Neural cell (in vitro differentiated cells): ENCODE measurements at regions not wholly inside any gene's neighbourhood (a gene's known extent, or its start where the extent isn't known, plus 50 kb on each side); places are given as distances from the start of the nearest gene placed in this dataset.

Source experiments
- H2AFZ ChIP-seq: fragments of 200-600, 300-800 bp; sonication (generic), shearing (Covaris generic); 2 replicates; pipeline ENCODE4 v1.6.0; 2014; ENCODE audit warnings: low read depth, mild to moderate bottlenecking, antibody characterized with exemption, low read length, moderate library complexity
- H3F3A ChIP-seq: fragments of 200-600 bp; shearing (Covaris generic); 2 replicates; pipeline ENCODE4 v1.6.1; 2016; ENCODE audit warnings: mild to moderate bottlenecking, moderate library complexity, mixed read lengths, antibody characterized with exemption, low read length; ENCODE audit not compliant: insufficient read depth, poor library complexity, severe bottlenecking
- H3K27ac ChIP-seq: fragments of 200-600, 300-800 bp; sonication (generic), shearing (Covaris generic); 2 replicates; pipeline ENCODE4 v1.5.1; 2014; ENCODE audit warnings: mild to moderate bottlenecking, low read length, moderate library complexity
- H3K27me3 ChIP-seq: fragments of 300-800, 200-600 bp; sonication (generic), shearing (Covaris generic); 2 replicates; pipeline ENCODE4 v1.6.0; 2014; ENCODE audit warnings: mild to moderate bottlenecking, low read depth, low read length, moderate library complexity; ENCODE audit not compliant: insufficient read depth
- H3K36me3 ChIP-seq: fragments of 300-800, 200-600 bp; sonication (generic), shearing (Covaris generic); 2 replicates; pipeline ENCODE4 v1.5.1; 2014; ENCODE audit warnings: mild to moderate bottlenecking, antibody characterized with exemption, low read length, moderate library complexity; ENCODE audit not compliant: insufficient read depth
- H3K4me2 ChIP-seq: fragments of 300-800, 200-600 bp; sonication (generic), shearing (Covaris generic); 2 replicates; pipeline ENCODE4 v1.6.0; 2014; ENCODE audit warnings: mild to moderate bottlenecking, low read length
- H3K4me3 ChIP-seq: fragments of 300-800, 200-600 bp; sonication (generic), shearing (Covaris generic); 2 replicates; pipeline ENCODE4 v1.5.1; 2014; ENCODE audit warnings: mild to moderate bottlenecking, low read length, moderate library complexity
- H3K79me2 ChIP-seq: fragments of 200-600 bp; shearing (Covaris generic); replicated peaks from 2 replicates; pipeline ENCODE4 v1.6.0; 2014; ENCODE audit warnings: mild to moderate bottlenecking, low read length, moderate library complexity; ENCODE audit not compliant: insufficient read depth
- H3K9ac ChIP-seq: fragments of 300-800, 200-600 bp; sonication (generic), shearing (Covaris generic); 2 replicates; pipeline ENCODE4 v1.6.1; 2016; ENCODE audit warnings: mild to moderate bottlenecking, low read length, mixed read lengths
- H3K9me2 ChIP-seq: fragments of 200-600 bp; shearing (Covaris generic); 2 replicates; pipeline ENCODE4 v1.6.1; 2016; ENCODE audit warnings: mild to moderate bottlenecking, low read length, mixed read lengths; ENCODE audit not compliant: insufficient read depth
- H3K9me3 ChIP-seq: fragments of 200-600, 300-800 bp; sonication (generic), shearing (Covaris generic); 2 replicates; pipeline ENCODE4 v1.6.1; 2016; ENCODE audit warnings: mild to moderate bottlenecking, mixed run types, low read length, moderate library complexity, mixed read lengths
- H4K20me1 ChIP-seq: fragments of 200-600 bp; shearing (Covaris generic); 2 replicates; pipeline ENCODE4 v1.6.1; 2016; ENCODE audit warnings: mild to moderate bottlenecking, mixed run types; ENCODE audit not compliant: insufficient read depth
- EP300 ChIP-seq: fragments of 450-650 bp; conservative IDR thresholded peaks from 2 replicates; pipeline ENCODE4 v1.6.1; 2014; ENCODE audit warnings: antibody characterized with exemption, mild to moderate bottlenecking, moderate library complexity; ENCODE audit not compliant: poor library complexity, severe bottlenecking
- EZH2 ChIP-seq: fragments of 200-600, 300-800 bp; shearing (Covaris generic), sonication (generic); IDR thresholded peaks from 2 replicates; pipeline ENCODE4 v1.6.1; 2014; ENCODE audit warnings: antibody characterized with exemption, low read length, borderline replicate concordance, mild to moderate bottlenecking; ENCODE audit not compliant: insufficient read depth, poor library complexity, severe bottlenecking
- MXI1 ChIP-seq: fragments of 450-650 bp; conservative IDR thresholded peaks from 2 replicates; pipeline ENCODE4 v1.6.1; 2014; ENCODE audit warnings: antibody characterized with exemption, mild to moderate bottlenecking; ENCODE audit not compliant: poor library complexity, severe bottlenecking
- POLR2AphosphoS5 ChIP-seq: IDR thresholded peaks from 2 replicates; pipeline ENCODE4 v1.6.1; 2012
- RAD21 ChIP-seq: fragments of 450-650 bp; conservative IDR thresholded peaks from 2 replicates; pipeline ENCODE4 v1.6.1; 2014; ENCODE audit warnings: antibody characterized with exemption, mild to moderate bottlenecking, moderate library complexity
- SMC3 ChIP-seq: fragments of 450-650 bp; conservative IDR thresholded peaks from 2 replicates; pipeline ENCODE4 v1.6.1; 2014; ENCODE audit warnings: antibody characterized with exemption, mild to moderate bottlenecking, moderate library complexity; ENCODE audit not compliant: poor library complexity
- TAF1 ChIP-seq: IDR thresholded peaks from 2 replicates; pipeline ENCODE4 v1.6.1; 2012; ENCODE audit warnings: low read depth
- TF ChIP-seq, protein P1 (sequence below): IDR thresholded peaks from 2 replicates; pipeline ENCODE4 v1.6.1; 2012; ENCODE audit warnings: borderline replicate concordance
- TF ChIP-seq, protein P2 (sequence below): fragments of 450-650 bp; IDR thresholded peaks from 2 replicates; pipeline ENCODE4 v1.5.1; 2014; ENCODE audit warnings: antibody characterized with exemption, mild to moderate bottlenecking, moderate library complexity; ENCODE audit not compliant: poor library complexity, severe bottlenecking

DNA sequence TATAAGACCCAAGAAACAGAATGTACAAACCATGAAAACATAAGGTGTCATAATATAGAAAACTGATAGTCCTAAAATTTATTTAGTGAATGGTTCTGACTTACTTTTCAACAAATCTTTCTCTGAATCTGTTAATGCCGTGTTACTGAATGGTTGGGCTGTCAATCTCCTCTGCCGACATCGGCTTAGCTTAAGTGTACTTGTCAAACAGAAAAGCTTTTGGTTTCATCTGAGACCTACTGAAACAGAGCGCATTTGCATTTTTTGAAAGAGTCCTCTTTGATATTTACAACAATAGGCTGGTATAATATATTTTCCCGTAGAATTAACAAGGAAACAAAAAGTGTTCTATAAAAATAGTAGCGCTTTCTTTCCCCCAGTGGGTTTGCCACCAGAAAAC lies 120.9 kb upstream of the ZNF804B start:
- Histone ChIP-seq H3K9me3 (no peaks in the 10 kb centered on the region), H2AFZ (no peak overlapping the region), H3K4me3 (no peak overlapping the region), H3K9me2 (no peaks in the 10 kb centered on the region), H3K4me2 (no peak overlapping the region), H3K79me2 (no peaks in the 10 kb centered on the region), H4K20me1 (no peaks in the 10 kb centered on the region), H3K27me3 (no peaks in the 10 kb centered on the region), H3F3A (no peaks in the 10 kb centered on the region), H3K9ac (no peak overlapping the region), H3K36me3 (no peaks in the 10 kb centered on the region), H3K27ac (no peak overlapping the region)
- TF ChIP-seq EP300 (peak; percentile 31), RAD21 (no peak)

DNA sequence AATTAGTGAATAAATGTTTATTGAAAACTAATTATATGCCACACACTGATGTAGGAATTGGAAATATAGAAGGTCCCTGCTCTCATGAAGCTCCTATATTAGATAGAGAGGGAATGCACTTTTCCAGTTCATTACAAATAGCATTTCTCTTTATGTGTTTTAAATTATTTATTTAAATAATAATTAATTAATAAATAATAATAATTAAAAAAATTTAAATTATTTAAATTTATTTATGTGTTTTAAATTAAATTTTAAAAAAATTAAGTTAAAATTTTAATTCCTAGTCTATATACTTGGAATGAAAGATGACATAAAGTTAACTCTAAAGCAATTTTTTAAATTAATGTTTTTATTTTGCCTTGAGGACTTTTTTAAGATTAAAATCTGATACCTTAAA lies 121.7 kb upstream of the ZNF804B start:
- Histone ChIP-seq H3K9me3 (no peaks in the 10 kb centered on the region), H2AFZ (no peak overlapping the region), H3K4me2 (no peak overlapping the region), H3K79me2 (no peaks in the 10 kb centered on the region), H3K27me3 (no peaks in the 10 kb centered on the region), H3K9me2 (no peaks in the 10 kb centered on the region), H3K9ac (no peak overlapping the region), H4K20me1 (no peaks in the 10 kb centered on the region), H3K36me3 (no peaks in the 10 kb centered on the region), H3K27ac (no peak overlapping the region), H3K4me3 (no peak overlapping the region), H3F3A (no peaks in the 10 kb centered on the region)
- TF ChIP-seq, protein P1, sequence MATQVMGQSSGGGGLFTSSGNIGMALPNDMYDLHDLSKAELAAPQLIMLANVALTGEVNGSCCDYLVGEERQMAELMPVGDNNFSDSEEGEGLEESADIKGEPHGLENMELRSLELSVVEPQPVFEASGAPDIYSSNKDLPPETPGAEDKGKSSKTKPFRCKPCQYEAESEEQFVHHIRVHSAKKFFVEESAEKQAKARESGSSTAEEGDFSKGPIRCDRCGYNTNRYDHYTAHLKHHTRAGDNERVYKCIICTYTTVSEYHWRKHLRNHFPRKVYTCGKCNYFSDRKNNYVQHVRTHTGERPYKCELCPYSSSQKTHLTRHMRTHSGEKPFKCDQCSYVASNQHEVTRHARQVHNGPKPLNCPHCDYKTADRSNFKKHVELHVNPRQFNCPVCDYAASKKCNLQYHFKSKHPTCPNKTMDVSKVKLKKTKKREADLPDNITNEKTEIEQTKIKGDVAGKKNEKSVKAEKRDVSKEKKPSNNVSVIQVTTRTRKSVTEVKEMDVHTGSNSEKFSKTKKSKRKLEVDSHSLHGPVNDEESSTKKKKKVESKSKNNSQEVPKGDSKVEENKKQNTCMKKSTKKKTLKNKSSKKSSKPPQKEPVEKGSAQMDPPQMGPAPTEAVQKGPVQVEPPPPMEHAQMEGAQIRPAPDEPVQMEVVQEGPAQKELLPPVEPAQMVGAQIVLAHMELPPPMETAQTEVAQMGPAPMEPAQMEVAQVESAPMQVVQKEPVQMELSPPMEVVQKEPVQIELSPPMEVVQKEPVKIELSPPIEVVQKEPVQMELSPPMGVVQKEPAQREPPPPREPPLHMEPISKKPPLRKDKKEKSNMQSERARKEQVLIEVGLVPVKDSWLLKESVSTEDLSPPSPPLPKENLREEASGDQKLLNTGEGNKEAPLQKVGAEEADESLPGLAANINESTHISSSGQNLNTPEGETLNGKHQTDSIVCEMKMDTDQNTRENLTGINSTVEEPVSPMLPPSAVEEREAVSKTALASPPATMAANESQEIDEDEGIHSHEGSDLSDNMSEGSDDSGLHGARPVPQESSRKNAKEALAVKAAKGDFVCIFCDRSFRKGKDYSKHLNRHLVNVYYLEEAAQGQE: no peak
- TF ChIP-seq, protein P2, sequence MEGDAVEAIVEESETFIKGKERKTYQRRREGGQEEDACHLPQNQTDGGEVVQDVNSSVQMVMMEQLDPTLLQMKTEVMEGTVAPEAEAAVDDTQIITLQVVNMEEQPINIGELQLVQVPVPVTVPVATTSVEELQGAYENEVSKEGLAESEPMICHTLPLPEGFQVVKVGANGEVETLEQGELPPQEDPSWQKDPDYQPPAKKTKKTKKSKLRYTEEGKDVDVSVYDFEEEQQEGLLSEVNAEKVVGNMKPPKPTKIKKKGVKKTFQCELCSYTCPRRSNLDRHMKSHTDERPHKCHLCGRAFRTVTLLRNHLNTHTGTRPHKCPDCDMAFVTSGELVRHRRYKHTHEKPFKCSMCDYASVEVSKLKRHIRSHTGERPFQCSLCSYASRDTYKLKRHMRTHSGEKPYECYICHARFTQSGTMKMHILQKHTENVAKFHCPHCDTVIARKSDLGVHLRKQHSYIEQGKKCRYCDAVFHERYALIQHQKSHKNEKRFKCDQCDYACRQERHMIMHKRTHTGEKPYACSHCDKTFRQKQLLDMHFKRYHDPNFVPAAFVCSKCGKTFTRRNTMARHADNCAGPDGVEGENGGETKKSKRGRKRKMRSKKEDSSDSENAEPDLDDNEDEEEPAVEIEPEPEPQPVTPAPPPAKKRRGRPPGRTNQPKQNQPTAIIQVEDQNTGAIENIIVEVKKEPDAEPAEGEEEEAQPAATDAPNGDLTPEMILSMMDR: no peak
- no peak for TF ChIP-seq RAD21
- TF ChIP-seq POLR2AphosphoS5: no peak
- no peak for TF ChIP-seq SMC3
- TF ChIP-seq EZH2: no peak
- TF ChIP-seq TAF1: no peak
- TF ChIP-seq EP300: no peak
- TF ChIP-seq MXI1: no peak

DNA sequence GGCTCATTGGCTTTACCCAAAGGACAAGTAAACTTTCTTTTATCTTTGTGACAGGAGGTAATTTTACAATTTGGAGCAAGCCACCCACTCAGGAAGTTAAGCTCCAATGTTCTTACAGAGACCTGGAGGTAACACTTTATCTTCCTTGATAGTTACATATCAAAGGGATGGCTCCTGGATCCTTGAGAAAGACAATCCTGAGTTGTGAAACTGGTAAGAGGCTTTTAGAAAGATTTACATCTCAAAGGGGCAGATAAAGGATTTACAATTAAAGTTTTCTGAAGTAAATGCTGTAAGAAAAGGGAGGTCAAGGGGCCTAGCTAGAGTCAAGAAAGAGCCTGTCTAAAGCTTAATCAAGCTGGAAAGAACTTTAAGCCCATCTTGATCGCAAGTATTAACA lies 124.4 kb upstream of the ZNF804B start:
- H3K4me2 ChIP-seq: no peak overlapping the region
- H3K27ac ChIP-seq: no peak overlapping the region

More for the DNA sequence above, 124.4 kb upstream of the ZNF804B start:
- Histone ChIP-seq H3K9ac (no peak overlapping the region), H3K79me2 (no peaks in the 10 kb centered on the region), H3K36me3 (no peaks in the 10 kb centered on the region), H3F3A (no peaks in the 10 kb centered on the region), H3K9me3 (no peaks in the 10 kb centered on the region), H3K27me3 (no peaks in the 10 kb centered on the region), H3K9me2 (no peaks in the 10 kb centered on the region), H2AFZ (no peak overlapping the region), H3K4me3 (no peak overlapping the region), H4K20me1 (no peaks in the 10 kb centered on the region)
- TF ChIP-seq EP300 (no peak), RAD21 (no peak)
